ENCODE measurements at regions not wholly inside any gene's neighbourhood (a gene's known extent, or its start where the extent isn't known, plus 50 kb on each side); places are given as distances from the start of the nearest gene placed in this dataset.

DNA sequence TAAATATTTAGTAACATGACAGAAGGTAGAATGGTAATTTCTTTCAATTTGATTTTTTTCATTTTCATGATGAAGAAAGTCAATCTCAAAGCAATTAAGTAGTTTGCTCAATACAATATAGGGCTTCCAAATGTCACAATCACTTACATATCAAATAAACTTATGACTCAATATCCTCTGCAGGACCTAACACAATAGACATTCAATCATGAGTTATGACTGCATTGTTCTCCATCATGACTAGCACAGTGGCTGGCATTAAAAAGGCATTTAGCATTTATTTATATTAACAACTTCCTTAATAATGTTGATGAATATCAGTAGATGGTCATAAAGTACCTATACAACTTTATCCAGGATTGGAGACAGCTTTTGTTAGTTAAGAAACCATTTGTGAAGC is 1499.6 kb downstream of the EFNA5 start:
- TF ChIP-seq, protein P1, sequence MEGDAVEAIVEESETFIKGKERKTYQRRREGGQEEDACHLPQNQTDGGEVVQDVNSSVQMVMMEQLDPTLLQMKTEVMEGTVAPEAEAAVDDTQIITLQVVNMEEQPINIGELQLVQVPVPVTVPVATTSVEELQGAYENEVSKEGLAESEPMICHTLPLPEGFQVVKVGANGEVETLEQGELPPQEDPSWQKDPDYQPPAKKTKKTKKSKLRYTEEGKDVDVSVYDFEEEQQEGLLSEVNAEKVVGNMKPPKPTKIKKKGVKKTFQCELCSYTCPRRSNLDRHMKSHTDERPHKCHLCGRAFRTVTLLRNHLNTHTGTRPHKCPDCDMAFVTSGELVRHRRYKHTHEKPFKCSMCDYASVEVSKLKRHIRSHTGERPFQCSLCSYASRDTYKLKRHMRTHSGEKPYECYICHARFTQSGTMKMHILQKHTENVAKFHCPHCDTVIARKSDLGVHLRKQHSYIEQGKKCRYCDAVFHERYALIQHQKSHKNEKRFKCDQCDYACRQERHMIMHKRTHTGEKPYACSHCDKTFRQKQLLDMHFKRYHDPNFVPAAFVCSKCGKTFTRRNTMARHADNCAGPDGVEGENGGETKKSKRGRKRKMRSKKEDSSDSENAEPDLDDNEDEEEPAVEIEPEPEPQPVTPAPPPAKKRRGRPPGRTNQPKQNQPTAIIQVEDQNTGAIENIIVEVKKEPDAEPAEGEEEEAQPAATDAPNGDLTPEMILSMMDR (IDR thresholded peaks at IDR 0.05; ENCODE audit: extremely low read depth, missing control alignments), result no peak
- no peak for DNase-seq (ENCODE audit: low spot score)

- TF ChIP-seq, protein P1 (IDR thresholded peaks at IDR 0.05; ENCODE audit: extremely low read depth, missing control alignments), result no peak
- DNase-seq (ENCODE audit: low spot score), result no peak
Observed at GRCh38 chr5:106167766-106168165, 1503.0 kb downstream of the EFNA5 start.

DNA sequence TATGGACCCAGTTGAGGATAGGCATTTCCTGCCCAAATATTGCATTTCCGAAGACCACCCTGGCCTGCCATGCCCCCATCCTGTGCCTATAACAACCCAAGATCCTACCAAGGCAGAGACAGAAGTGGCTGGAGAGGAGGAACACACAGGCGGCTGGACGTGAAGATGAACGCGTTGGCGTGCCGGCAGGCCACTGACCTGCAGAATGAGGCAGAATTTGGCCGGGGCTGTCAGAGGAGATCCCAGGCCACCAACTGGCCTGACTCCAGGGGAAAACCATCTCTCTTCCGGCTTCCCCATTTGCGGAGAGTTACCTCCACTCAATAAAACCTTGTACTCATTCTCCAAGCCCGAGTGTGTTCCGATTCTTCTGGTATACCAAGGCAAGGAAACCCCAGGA is 1507.5 kb downstream of the EFNA5 start:
- DNase-seq (ENCODE audit: low spot score), result no peak
- TF ChIP-seq, protein P1 (IDR thresholded peaks at IDR 0.05; ENCODE audit: extremely low read depth, missing control alignments), result no peak

DNA sequence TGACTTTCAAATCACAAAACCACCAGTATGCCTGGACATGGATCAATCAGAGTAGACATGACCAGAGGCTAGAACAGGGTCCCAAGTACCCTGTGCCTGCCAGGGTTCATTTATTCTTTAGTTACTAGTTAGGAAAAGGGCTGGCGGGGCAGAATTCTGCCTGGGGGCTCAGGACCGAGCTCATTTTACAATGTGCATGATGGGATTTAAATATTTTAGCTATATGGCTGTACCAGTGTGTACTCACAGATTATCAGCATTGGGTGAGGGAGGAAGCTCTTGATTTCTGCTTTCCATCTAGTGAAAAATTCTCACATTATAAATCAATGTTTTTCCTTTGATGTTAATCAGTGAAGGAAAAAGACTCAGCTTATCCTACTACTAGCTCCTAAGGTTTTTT is 1511.1 kb downstream of the EFNA5 start:
- TF ChIP-seq, protein P1 (IDR thresholded peaks at IDR 0.05; ENCODE audit: extremely low read depth, missing control alignments), result no peak
- DNase-seq (ENCODE audit: low spot score), result no peak

DNA sequence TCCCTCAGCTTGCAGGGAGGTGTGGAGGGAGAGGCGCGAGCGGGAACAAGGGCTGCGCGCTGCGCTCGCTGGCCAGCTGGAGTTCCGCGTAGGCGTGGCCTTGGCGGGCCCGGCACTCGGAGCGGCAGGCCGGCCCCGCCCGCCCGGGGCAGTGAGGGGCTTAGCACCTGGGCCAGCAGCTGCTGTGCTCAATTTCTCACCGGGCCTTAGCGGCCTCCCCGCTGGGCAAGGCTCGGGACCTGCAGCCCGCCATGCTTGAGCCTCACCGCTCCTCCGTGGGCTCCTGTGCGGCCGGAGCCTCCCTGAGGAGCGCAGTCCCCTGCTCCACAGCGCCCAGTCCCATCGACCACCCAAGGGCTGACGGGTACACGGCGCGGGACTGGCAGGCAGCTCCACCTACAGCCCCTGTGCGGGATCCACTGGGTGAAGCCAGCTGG is 1516.4 kb downstream of the EFNA5 start:
- no peak for DNase-seq (ENCODE audit: low spot score)
- TF ChIP-seq, protein P1 (IDR thresholded peaks at IDR 0.05; ENCODE audit: extremely low read depth, missing control alignments), result no peak

GRCh38 chr5:106152569-106152968 is 1518.2 kb downstream of the EFNA5 start:
- no peak for DNase-seq (ENCODE audit: low spot score)
- TF ChIP-seq, protein P1 (IDR thresholded peaks at IDR 0.05; ENCODE audit: extremely low read depth, missing control alignments), result no peak

- TF ChIP-seq, protein P1 (IDR thresholded peaks at IDR 0.05; ENCODE audit: extremely low read depth, missing control alignments), result no peak
- DNase-seq (ENCODE audit: low spot score), result no peak
Observed at GRCh38 chr5:106142116-106142515, 1528.6 kb downstream of the EFNA5 start.
